Left kidney (tissue), 1 donor: ENCODE measurements at regions not wholly inside any gene's neighbourhood (a gene's known extent, or its start where the extent isn't known, plus 50 kb on each side); places are given as distances from the start of the nearest gene placed in this dataset.

Experiments used
- DNase-seq: peaks from one replicate; pipeline ENCODE4 v3.0.0-alpha.2; 2013

- no peak for DNase-seq
Measured at GRCh38 chr17:71649941-71650350, 470.9 kb upstream of the SOX9 start.

- no peak for DNase-seq
Measured at GRCh38 chr17:71655542-71655941, 465.3 kb upstream of the SOX9 start.

- DNase-seq: no peak
Measured at GRCh38 chr17:71656964-71657858, 463.6 kb upstream of the SOX9 start.

GRCh38 chr17:71658996-71659395 lies 461.8 kb upstream of the SOX9 start:
- no peak for DNase-seq

GRCh38 chr17:71664861-71665260 lies 456.0 kb upstream of the SOX9 start:
- no peak for DNase-seq

- DNase-seq: no peak
Measured at GRCh38 chr17:71666047-71666446, 454.8 kb upstream of the SOX9 start.

- DNase-seq: no peak
Measured at GRCh38 chr17:71667661-71668060, 453.2 kb upstream of the SOX9 start.

- no peak for DNase-seq
Measured at GRCh38 chr17:71668807-71669206, 452.0 kb upstream of the SOX9 start.

- DNase-seq: no peak
Measured at GRCh38 chr17:71677439-71677838, 443.4 kb upstream of the SOX9 start.

GRCh38 chr17:71679832-71680231 lies 441.0 kb upstream of the SOX9 start:
- DNase-seq: no peak

GRCh38 chr17:71681427-71682173 lies 439.2 kb upstream of the SOX9 start:
- DNase-seq: no peak

GRCh38 chr17:71682174-71682494 lies 438.7 kb upstream of the SOX9 start:
- DNase-seq: no peak

- no peak for DNase-seq
Measured at GRCh38 chr17:71689782-71690181, 431.0 kb upstream of the SOX9 start.

GRCh38 chr17:71699907-71700306 lies 420.9 kb upstream of the SOX9 start:
- DNase-seq: no peak

GRCh38 chr17:71703701-71704100 lies 417.1 kb upstream of the SOX9 start:
- no peak for DNase-seq

GRCh38 chr17:71709271-71709890 lies 411.4 kb upstream of the SOX9 start:
- DNase-seq: no peak

GRCh38 chr17:71709946-71710345 lies 410.9 kb upstream of the SOX9 start:
- peak; percentile 18 for DNase-seq

- no peak for DNase-seq
Measured at GRCh38 chr17:71710816-71711215, 410.0 kb upstream of the SOX9 start.

- no peak for DNase-seq
Measured at GRCh38 chr17:71713846-71714245, 407.0 kb upstream of the SOX9 start.

GRCh38 chr17:71724339-71724738 lies 396.5 kb upstream of the SOX9 start:
- DNase-seq: no peak

GRCh38 chr17:71725811-71726210 lies 395.0 kb upstream of the SOX9 start:
- no peak for DNase-seq

- no peak for DNase-seq
Measured at GRCh38 chr17:71726341-71726740, 394.5 kb upstream of the SOX9 start.

GRCh38 chr17:71727292-71727691 lies 393.5 kb upstream of the SOX9 start:
- DNase-seq: no peak
